ENCODE measurements at regions not wholly inside any gene's neighbourhood (a gene's known extent, or its start where the extent isn't known, plus 50 kb on each side); places are given as distances from the start of the nearest gene placed in this dataset.

GRCh38 chr12:46916796-46917419 is 91.1 kb upstream of the SLC38A4 start:
- Histone ChIP-seq H4K91ac (ENCODE audit: low read depth, low read length) (no peak overlapping the region), H2BK12ac (ENCODE audit: low read length) (peak overlapping the region; percentile 6), H3K9me3 (ENCODE audit: insufficient read depth, low read depth, low read length) (no peaks in the 10 kb centered on the region), H3K27ac (ENCODE audit: low read depth, low read length) (no peak overlapping the region), H3K4me1 (ENCODE audit: control insufficient read depth in 1 of 2, insufficient read depth in 2 of 2, low read length in 2 of 2) (no peaks in the 10 kb centered on the region), H2BK120ac (ENCODE audit: insufficient read depth, low read length, poor library complexity) (no peak overlapping the region), H4K12ac (ENCODE audit: low read depth, low read length) (no peak overlapping the region), H3K4me3 (ENCODE audit: low read depth, low read length) (no peak overlapping the region), H3K4ac (ENCODE audit: low read depth, low read length) (no peak overlapping the region), H3K23ac (ENCODE audit: low read length) (no peak overlapping the region), H4K8ac (ENCODE audit: low read depth, low read length) (no peak overlapping the region), H3K79me2 (ENCODE audit: control insufficient read depth, insufficient read depth, low read length, poor library complexity) (no peaks in the 10 kb centered on the region), H3K4me2 (ENCODE audit: low read length) (no peak overlapping the region), H3K27me3 (ENCODE audit: insufficient read depth, low read length) (no peaks in the 10 kb centered on the region), H3K18ac (ENCODE audit: low read length) (peak overlapping the region; percentile 17), H2AK5ac (ENCODE audit: low read length) (no peak overlapping the region), H3K9ac (ENCODE audit: low read length) (no peak overlapping the region), H2AFZ (ENCODE audit: insufficient read depth, low read length, poor library complexity) (no peak overlapping the region), H2BK5ac (ENCODE audit: low read depth, low read length, poor library complexity) (no peak overlapping the region), H3K14ac (ENCODE audit: low read length) (no peak overlapping the region), H3K79me1 (ENCODE audit: low read length) (no peaks in the 10 kb centered on the region), H3K36me3 (ENCODE audit: control insufficient read depth in 1 of 2, insufficient read depth in 2 of 2, low read length in 2 of 2) (no peaks in the 10 kb centered on the region)
- DNase-seq: peak; percentile 38 to 44
- no CpG with 5 or more reads among the region's 1 CpG for WGBS (ENCODE audit: extremely low coverage, insufficient coverage, insufficient read length)

DNA sequence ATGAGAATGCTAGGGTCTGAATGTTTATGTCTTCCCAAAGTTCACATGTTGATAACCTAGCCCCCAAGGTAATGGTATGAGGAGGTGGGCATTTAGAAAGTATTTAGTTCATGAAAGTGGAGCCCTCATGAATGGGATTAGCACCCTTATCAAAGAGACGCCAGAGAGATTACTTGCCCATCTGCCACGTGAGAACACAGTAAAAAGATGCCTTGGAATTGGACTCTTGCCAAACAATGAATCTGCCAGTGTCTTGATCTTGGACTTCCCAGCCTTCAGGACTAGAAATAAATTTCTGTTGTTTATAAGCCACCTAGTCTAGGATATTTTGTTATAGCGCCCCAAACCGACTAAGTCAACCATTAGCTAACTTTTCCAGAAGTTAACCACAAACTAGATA is 92.0 kb upstream of the SLC38A4 start:
- Histone ChIP-seq H2BK120ac (ENCODE audit: insufficient read depth, low read length, poor library complexity) (no peak overlapping the region), H3K14ac (ENCODE audit: low read length) (no peak overlapping the region), H3K79me2 (ENCODE audit: control insufficient read depth, insufficient read depth, low read length, poor library complexity) (no peaks in the 10 kb centered on the region), H3K36me3 (ENCODE audit: control insufficient read depth in 1 of 2, insufficient read depth in 2 of 2, low read length in 2 of 2) (no peaks in the 10 kb centered on the region), H3K4me3 (ENCODE audit: low read depth, low read length) (no peak overlapping the region), H2BK12ac (ENCODE audit: low read length) (no peak overlapping the region), H2AFZ (ENCODE audit: insufficient read depth, low read length, poor library complexity) (no peak overlapping the region), H3K9ac (ENCODE audit: low read length) (no peak overlapping the region), H3K27me3 (ENCODE audit: insufficient read depth, low read length) (no peaks in the 10 kb centered on the region), H3K27ac (ENCODE audit: low read depth, low read length) (no peak overlapping the region), H3K9me3 (ENCODE audit: insufficient read depth, low read depth, low read length) (no peaks in the 10 kb centered on the region), H2BK5ac (ENCODE audit: low read depth, low read length, poor library complexity) (no peak overlapping the region), H2AK5ac (ENCODE audit: low read length) (no peak overlapping the region), H3K4me2 (ENCODE audit: low read length) (no peak overlapping the region), H4K8ac (ENCODE audit: low read depth, low read length) (no peak overlapping the region), H3K4me1 (ENCODE audit: control insufficient read depth in 1 of 2, insufficient read depth in 2 of 2, low read length in 2 of 2) (no peaks in the 10 kb centered on the region), H4K91ac (ENCODE audit: low read depth, low read length) (no peak overlapping the region), H3K23ac (ENCODE audit: low read length) (no peak overlapping the region), H3K79me1 (ENCODE audit: low read length) (no peaks in the 10 kb centered on the region), H4K12ac (ENCODE audit: low read depth, low read length) (no peak overlapping the region), H3K4ac (ENCODE audit: low read depth, low read length) (no peak overlapping the region), H3K18ac (ENCODE audit: low read length) (no peak overlapping the region)
- DNase-seq: peak in 1 of 2 donors; percentile 16
- WGBS (ENCODE audit: extremely low coverage, insufficient coverage, insufficient read length): no CpG with 5 or more reads among the region's 4 CpGs

- Histone ChIP-seq H3K18ac (ENCODE audit: low read length) (no peak overlapping the region), H3K4me1 (ENCODE audit: control insufficient read depth in 1 of 2, insufficient read depth in 2 of 2, low read length in 2 of 2) (no peaks in the 10 kb centered on the region), H3K4me3 (ENCODE audit: low read depth, low read length) (no peak overlapping the region), H4K8ac (ENCODE audit: low read depth, low read length) (no peak overlapping the region), H3K79me2 (ENCODE audit: control insufficient read depth, insufficient read depth, low read length, poor library complexity) (no peaks in the 10 kb centered on the region), H3K23ac (ENCODE audit: low read length) (no peak overlapping the region), H3K27me3 (ENCODE audit: insufficient read depth, low read length) (no peaks in the 10 kb centered on the region), H2AK5ac (ENCODE audit: low read length) (no peak overlapping the region), H4K91ac (ENCODE audit: low read depth, low read length) (no peak overlapping the region), H2BK120ac (ENCODE audit: insufficient read depth, low read length, poor library complexity) (no peak overlapping the region), H3K14ac (ENCODE audit: low read length) (no peak overlapping the region), H2BK12ac (ENCODE audit: low read length) (peak overlapping the region; percentile 54), H3K79me1 (ENCODE audit: low read length) (no peaks in the 10 kb centered on the region), H2BK5ac (ENCODE audit: low read depth, low read length, poor library complexity) (no peak overlapping the region), H3K9me3 (ENCODE audit: insufficient read depth, low read depth, low read length) (no peaks in the 10 kb centered on the region), H3K27ac (ENCODE audit: low read depth, low read length) (no peak overlapping the region), H3K4me2 (ENCODE audit: low read length) (no peak overlapping the region), H3K9ac (ENCODE audit: low read length) (no peak overlapping the region), H2AFZ (ENCODE audit: insufficient read depth, low read length, poor library complexity) (no peak overlapping the region), H3K4ac (ENCODE audit: low read depth, low read length) (no peak overlapping the region), H3K36me3 (ENCODE audit: control insufficient read depth in 1 of 2, insufficient read depth in 2 of 2, low read length in 2 of 2) (no peaks in the 10 kb centered on the region), H4K12ac (ENCODE audit: low read depth, low read length) (no peak overlapping the region)
- no CpG with 5 or more reads among the region's 9 CpGs for whole genome bisulfite sequencing (ENCODE audit: extremely low coverage, insufficient coverage, insufficient read length)
- no peak for DNase-seq
These were observed 92.8 kb upstream of the SLC38A4 start for GRCh38 chr12:46918631-46919030.

GRCh38 chr12:46919666-46920400 is 94.0 kb upstream of the SLC38A4 start:
- H3K9ac ChIP-seq (ENCODE audit: low read length): no peak overlapping the region
- no peak overlapping the region for H2AFZ ChIP-seq (ENCODE audit: insufficient read depth, low read length, poor library complexity)
- H3K4me1 ChIP-seq (ENCODE audit: control insufficient read depth in 1 of 2, insufficient read depth in 2 of 2, low read length in 2 of 2): no peaks in the 10 kb centered on the region
- no peaks in the 10 kb centered on the region for H3K9me3 ChIP-seq (ENCODE audit: insufficient read depth, low read depth, low read length)
- H3K23ac ChIP-seq (ENCODE audit: low read length): no peak overlapping the region
- H3K14ac ChIP-seq (ENCODE audit: low read length): no peak overlapping the region
- whole genome bisulfite sequencing (ENCODE audit: extremely low coverage, insufficient coverage, insufficient read length): no CpG with 5 or more reads among the region's 9 CpGs
- H3K27ac ChIP-seq (ENCODE audit: low read depth, low read length): no peak overlapping the region
- H3K79me2 ChIP-seq (ENCODE audit: control insufficient read depth, insufficient read depth, low read length, poor library complexity): no peaks in the 10 kb centered on the region
- no peak overlapping the region for H3K18ac ChIP-seq (ENCODE audit: low read length)
- H3K79me1 ChIP-seq (ENCODE audit: low read length): no peaks in the 10 kb centered on the region
- no peak overlapping the region for H3K4ac ChIP-seq (ENCODE audit: low read depth, low read length)
- H3K4me2 ChIP-seq (ENCODE audit: low read length): no peak overlapping the region
- no peak overlapping the region for H2AK5ac ChIP-seq (ENCODE audit: low read length)
- H4K8ac ChIP-seq (ENCODE audit: low read depth, low read length): no peak overlapping the region
- no peak overlapping the region for H3K4me3 ChIP-seq (ENCODE audit: low read depth, low read length)
- H2BK12ac ChIP-seq (ENCODE audit: low read length): peak overlapping the region; percentile 32
- H3K36me3 ChIP-seq (ENCODE audit: control insufficient read depth in 1 of 2, insufficient read depth in 2 of 2, low read length in 2 of 2): no peaks in the 10 kb centered on the region
- DNase-seq: no peak
- H4K91ac ChIP-seq (ENCODE audit: low read depth, low read length): no peak overlapping the region
- H2BK120ac ChIP-seq (ENCODE audit: insufficient read depth, low read length, poor library complexity): no peak overlapping the region
- H4K12ac ChIP-seq (ENCODE audit: low read depth, low read length): no peak overlapping the region
- H2BK5ac ChIP-seq (ENCODE audit: low read depth, low read length, poor library complexity): no peak overlapping the region
- no peaks in the 10 kb centered on the region for H3K27me3 ChIP-seq (ENCODE audit: insufficient read depth, low read length)
